Kasumi-1 (cell line): ENCODE measurements at regions not wholly inside any gene's neighbourhood (a gene's known extent, or its start where the extent isn't known, plus 50 kb on each side); places are given as distances from the start of the nearest gene placed in this dataset.
"Not testable (repeated sequence)": the region's sequence is repeated elsewhere in the genome, so short reads cannot be mapped to it uniquely, and the experiment has no call there.

Source experiments
- DNase-seq, 2 experiments: peaks; one replicate each; lab custom pipeline; 2025; lab: John Stamatoyannopoulos, UW

DNA sequence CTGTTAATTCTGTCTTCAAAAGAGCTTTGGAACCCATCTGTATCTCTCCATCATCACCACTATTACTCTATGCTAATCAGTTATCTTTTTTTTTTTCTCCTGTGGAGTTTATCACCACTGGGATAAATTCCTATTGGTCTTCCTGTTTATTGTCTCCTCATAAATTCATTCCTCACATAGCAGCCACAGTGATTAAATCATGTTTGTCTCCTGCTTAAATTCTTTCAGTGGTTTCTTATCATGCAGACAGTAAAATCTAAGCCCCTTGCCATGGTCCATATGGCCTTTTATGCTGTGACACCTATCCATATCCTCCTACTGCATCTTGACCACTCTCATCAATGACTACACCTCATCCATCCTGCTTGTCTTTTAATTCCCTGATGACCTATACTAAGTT, 239.8 kb upstream of the ZEB2 start:
- no peak for DNase-seq

DNA sequence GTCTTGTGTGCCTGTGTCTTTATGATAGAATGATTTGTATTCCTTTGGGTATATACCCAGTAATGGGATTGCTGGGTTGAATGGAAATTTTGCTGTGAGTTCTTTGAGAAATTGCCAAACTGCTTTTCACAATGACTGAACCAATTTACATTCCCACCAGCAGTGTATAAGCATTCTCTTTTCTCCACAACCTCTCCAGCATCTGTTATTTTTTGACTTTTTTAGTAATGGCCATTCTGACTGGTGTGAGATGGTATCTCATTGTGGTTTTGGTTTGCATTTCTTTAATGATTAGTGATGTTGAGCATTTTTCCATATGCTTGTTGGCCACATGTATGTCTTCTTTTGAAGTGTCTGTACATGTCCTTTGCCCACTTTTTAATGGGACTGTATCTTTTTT, 238.3 kb upstream of the ZEB2 start:
- not testable (repeated sequence) for DNase-seq

DNA sequence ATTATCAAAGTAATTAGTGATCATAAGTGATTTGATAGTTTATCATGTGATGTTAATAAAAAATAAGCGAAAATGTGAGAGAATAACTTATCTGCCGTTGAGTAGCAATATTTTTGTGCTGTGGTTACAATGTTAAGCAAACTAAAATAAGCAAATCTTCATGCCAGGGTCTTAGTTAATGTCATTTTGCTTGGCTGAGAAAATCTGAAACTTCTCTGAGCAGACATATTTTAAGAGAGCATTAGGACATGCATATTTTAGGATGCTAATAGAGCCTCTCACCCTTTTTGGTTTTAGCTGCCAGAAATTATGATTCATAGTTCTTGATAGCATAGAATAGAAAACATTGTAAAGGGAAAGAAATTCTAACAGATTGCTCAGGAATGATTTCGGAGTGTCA, 233.5 kb upstream of the ZEB2 start:
- DNase-seq = no peak

- DNase-seq = no peak
Observed at GRCh38 chr2:144751142-144751905, 231.4 kb upstream of the ZEB2 start.

GRCh38 chr2:144749188-144749587, 229.3 kb upstream of the ZEB2 start:
- DNase-seq = no peak

- DNase-seq = no peak
Observed at GRCh38 chr2:144748443-144748842, 228.5 kb upstream of the ZEB2 start.

DNA sequence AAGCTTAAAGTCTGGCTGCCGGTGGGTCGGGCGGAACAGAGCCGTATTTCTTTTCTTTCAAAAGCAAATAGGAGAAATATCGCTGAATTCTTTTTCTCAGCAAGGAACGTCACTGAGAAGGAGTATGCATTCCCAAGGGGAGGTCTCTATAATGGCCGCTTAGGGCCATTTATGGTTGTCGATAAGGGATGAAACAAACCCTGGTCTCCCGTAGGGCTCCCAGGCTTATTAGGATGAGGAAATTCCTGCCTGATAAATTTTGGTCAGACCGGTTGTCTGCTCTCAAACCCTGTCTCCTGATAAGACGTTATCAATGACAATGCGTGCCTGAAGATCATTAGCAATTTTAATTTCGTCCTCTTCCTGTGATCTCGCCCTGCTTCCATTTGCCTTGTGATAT, 227.7 kb upstream of the ZEB2 start:
- DNase-seq = no peak

DNA sequence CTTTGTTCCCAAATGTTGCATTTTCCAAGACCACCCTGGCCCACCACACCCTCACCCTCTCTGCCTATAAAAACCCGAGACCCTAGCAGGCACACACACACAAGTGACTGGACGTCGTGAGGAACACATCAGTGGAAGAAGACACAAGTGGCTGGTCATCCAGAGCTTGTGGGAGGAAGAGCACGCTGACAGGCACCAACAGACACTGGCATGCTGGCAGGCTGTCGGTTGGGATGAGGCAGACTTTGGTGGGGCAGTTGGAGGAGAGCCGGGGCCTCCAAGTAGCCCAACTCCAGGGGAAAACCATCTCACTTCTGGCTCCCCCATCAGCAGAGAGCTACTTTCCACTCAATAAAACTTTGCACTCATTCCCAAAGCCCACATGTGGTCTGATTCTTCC, 225.5 kb upstream of the ZEB2 start:
- DNase-seq = no peak

- DNase-seq = no peak
Observed at GRCh38 chr2:144738749-144739148, 218.8 kb upstream of the ZEB2 start.

GRCh38 chr2:144730711-144731110, 210.8 kb upstream of the ZEB2 start:
- no peak for DNase-seq

DNA sequence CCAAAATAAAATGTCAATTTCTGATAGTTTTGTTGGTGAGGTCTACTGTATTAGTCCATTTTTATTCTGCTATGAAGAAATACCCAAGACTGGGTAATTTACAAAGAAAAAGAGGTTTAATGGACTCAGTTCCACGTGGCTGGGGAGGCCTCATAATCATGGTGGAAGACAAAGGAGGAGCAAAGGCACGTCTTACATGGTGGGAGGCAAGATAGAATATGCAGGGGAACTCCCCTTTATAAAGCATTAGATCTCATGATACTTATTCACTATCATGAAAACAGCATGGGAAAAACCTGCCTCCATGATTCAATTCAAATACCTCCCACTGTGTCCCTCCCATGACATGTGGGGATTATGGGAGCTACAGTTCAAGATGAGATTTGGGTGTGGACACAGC, 204.5 kb upstream of the ZEB2 start:
- DNase-seq = not testable (repeated sequence)

DNA sequence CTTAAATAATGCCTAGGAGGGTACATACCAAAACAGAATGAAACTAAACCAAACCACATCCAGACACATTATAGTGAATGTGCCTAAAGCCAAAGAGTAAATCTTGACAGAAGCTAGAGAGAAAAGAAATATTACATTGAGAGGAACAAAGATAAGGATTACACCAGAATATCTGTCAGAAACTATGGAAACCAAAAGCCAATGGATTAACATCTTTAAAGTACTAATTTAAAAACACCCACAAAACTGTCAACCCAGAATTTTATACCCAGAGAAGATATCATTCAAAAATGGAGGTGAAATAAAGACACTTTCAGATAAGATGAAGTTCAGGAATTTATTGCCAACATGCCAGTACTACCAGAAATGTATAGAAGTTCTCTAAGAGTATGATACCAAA, 198.5 kb upstream of the ZEB2 start:
- no peak for DNase-seq

DNA sequence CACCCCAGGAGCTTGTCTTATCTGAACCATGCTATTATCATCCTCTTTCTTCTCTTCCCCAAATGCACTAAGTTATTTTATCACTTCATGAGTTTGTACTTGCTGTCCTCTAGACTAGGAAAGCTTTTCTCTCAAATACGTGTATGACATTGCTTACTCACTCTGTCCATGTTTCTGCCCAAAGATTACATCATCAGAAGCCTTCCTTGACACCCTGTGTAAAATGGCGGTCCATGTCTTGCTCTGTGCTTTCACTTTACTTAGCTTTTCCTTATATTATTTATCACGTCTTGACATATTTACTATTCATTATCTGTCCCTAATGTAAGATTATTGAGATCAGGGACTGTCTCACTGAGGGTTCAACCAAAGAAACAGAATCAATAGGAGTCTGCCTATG, 196.1 kb upstream of the ZEB2 start:
- no peak for DNase-seq

- DNase-seq = no peak
Observed at GRCh38 chr2:144713410-144713809, 193.5 kb upstream of the ZEB2 start.

DNA sequence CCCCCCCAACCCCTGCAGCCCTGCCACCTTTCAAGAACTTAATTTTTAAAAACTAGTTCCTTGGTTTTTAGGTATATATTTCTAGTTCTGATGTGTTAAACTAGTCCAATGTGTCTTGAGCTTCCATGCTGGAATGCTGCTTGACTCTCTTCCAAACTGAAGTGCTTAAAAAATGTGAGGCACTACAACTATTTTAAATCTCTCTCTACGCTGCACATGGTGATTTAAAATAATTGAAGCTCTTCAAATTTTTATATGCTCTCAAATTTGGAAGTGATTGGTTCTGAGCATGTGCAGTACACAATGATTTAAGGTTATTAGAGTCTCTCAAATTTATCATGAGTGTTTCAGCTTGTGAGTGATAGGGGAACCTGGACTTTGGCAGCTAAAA, 192.6 kb upstream of the ZEB2 start:
- no peak for DNase-seq

GRCh38 chr2:144711630-144712549, 192.0 kb upstream of the ZEB2 start:
- DNase-seq = no peak

DNA sequence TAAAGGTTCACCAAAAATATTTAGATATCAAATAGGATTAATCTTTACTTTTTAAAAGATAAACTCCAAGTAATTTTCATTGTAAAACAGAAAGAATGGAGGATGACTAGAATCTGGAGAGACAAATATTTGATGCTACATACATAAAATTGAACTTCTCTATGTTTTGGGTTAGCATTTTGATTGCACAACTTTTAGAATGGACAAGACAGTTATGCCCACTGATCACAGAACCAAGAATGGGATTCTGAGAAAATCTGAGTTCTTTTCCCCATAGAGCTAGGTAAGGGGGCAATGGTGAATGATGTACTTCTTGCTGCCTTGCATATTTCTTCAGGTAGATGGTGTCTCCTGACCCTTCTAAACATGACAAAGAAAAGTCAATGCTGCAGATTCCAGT, 191.2 kb upstream of the ZEB2 start:
- DNase-seq = no peak

- no peak for DNase-seq
Observed at GRCh38 chr2:144708626-144709025, 188.7 kb upstream of the ZEB2 start.

DNA sequence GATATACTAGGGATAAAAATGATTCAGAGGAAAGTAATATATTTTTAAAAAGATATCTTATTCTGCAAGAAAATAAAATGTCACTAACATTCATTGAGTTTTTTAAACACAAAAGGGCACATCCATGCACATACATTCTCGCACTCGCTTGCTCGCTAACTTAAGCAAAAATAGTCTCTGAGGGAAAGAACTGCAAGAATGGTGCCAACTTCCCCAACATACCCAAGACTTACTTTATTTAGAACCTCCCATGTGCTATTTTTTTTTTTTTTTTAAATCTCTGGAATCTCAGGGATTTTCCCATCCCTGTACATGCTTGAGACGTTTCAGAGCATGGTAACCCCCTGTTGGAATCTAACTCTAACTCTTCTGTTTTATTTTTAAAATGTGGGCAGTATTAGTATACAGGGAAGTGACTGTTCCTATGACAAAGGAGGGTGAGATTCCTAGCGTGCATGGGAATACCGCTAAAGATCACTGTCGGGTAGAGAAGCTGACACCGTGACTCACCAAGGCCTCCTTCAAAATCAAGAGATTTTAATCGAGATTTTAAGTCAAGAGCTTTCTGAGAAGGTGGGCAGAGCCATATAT, 187.9 kb upstream of the ZEB2 start:
- DNase-seq = no peak

DNA sequence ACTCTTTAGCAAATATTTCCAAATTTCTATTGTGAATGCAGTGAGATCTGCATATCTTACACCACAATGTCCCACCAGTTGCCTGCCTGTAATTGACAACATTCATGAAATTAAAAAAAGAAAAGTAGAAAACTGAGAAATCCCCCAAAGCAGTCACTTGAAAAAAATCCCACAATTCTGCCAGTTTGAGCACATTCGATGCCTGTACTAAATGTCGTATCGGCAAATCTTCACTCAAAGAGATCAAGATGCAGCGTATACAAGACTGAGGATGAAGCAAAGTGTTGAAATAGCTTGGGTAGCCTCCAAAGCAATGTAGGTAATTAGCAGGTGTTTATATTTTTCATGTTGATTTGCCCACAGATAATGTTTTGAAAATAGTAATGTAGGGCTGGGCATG, 186.7 kb upstream of the ZEB2 start:
- no peak for DNase-seq

DNA sequence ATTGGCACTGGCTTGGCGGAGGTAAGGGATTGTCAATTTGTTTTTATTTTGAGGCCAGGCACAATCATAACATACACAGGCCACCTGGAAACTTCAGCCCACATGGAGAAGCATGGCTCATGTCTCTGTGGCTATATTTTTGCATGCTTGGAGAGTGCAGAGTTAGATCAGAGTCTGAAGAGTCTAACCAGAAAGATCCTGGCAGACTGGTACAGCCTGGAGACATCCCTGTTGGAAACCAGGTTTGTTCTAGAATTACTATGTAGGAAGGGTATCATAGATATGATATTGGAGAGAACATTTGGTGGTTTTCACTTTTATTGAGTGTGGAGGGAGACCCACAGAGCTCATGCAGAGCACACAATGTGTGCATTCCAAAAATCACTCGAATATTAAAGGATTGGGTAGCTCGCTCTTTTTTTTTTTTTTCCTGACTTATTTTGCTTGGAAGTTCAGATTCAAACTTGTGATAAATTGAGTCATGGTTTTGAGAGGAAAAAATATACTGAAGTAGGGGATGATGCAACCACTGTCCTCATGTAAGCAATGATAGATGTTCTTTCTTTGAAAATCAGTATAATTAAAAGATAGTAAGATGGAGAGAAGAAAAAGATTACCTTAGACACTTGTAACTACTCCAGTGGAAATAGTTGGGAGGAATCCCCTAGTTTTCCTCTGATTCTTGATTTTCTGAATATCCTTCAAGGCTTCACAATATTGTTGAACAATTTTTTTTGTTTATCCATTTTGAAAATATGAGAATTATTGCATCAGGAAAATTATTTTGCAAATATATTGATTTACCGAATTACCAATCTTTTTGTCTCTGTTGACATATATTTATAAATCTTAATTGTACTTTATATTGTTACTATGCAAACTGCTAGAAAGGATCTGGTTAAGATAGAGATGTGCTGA, 185.7 kb upstream of the ZEB2 start:
- no peak for DNase-seq

GRCh38 chr2:144704709-144705095, 184.8 kb upstream of the ZEB2 start:
- peak; percentile 55 to 63 for DNase-seq
